GM18909 (cell line): ENCODE measurements at regions not wholly inside any gene's neighbourhood (a gene's known extent, or its start where the extent isn't known, plus 50 kb on each side); places are given as distances from the start of the nearest gene placed in this dataset.

Experiments used
- ATAC-seq: cut with Tn5 transposase; IDR thresholded peaks from one replicate; pipeline ENCODE4 v1.9.1; 2021; ENCODE audit warnings: mild to moderate bottlenecking; ENCODE audit not compliant: unreplicated experiment, poor library complexity

GRCh38 chr6:1482381-1483166 is 93.2 kb downstream of the FOXF2 start:
- ATAC-seq, result peak; percentile 72

- no peak for ATAC-seq
These were observed 96.3 kb downstream of the FOXF2 start for GRCh38 chr6:1485678-1486077.

DNA sequence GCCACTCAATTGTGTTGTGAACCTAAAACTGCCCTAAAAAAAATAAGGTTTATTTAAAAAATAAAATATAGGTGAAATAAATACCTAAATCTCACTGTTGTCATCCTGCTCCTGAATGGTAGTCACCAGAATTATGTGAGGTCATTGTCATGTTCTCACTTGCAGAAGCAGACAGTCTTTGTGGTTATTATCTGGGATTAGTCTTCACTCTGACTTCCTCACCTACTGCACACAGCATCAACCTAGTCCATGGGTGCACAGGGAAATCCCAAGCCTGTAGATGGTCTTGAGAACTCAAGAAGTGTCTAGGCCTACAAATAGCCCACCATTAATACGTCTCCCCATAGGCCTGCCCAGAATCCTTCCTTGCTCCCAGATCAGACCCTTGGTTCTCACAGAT is 97.0 kb downstream of the FOXF2 start:
- no peak for ATAC-seq

- no peak for ATAC-seq
These were observed 97.9 kb downstream of the FOXF2 start for GRCh38 chr6:1487239-1487638.

GRCh38 chr6:1491025-1491424 is 101.6 kb downstream of the FOXF2 start:
- ATAC-seq, result no peak

GRCh38 chr6:1491591-1492319 is 102.4 kb downstream of the FOXF2 start:
- no peak for ATAC-seq

DNA sequence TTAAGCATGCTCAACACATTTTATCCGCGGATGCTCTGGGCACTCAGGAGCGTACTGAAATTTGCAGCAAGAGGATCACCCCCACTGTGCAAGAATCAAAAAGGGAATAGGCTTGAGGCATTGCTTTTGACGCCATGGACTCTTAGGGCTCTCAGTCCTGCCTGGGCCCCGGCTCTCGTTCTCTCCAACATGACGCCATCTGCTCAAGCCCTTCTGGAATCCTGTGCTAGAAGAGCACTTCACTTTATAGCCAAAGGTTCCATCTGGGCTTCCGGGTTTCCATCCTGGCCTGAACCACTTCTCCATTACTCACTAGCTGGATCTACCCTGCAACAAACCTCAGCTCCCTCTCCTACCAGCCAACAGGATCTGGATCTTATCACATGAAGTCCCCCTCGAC is 105.3 kb downstream of the FOXF2 start:
- no peak for ATAC-seq

- ATAC-seq, result no peak
These were observed 106.0 kb downstream of the FOXF2 start for GRCh38 chr6:1495344-1495743.

- no peak for ATAC-seq
These were observed 106.7 kb downstream of the FOXF2 start for GRCh38 chr6:1496092-1496491.

GRCh38 chr6:1496836-1497760 is 107.7 kb downstream of the FOXF2 start:
- no peak for ATAC-seq

GRCh38 chr6:1497761-1498105 is 108.4 kb downstream of the FOXF2 start:
- ATAC-seq, result no peak

- no peak for ATAC-seq
These were observed 109.2 kb downstream of the FOXF2 start for GRCh38 chr6:1498491-1499113.

DNA sequence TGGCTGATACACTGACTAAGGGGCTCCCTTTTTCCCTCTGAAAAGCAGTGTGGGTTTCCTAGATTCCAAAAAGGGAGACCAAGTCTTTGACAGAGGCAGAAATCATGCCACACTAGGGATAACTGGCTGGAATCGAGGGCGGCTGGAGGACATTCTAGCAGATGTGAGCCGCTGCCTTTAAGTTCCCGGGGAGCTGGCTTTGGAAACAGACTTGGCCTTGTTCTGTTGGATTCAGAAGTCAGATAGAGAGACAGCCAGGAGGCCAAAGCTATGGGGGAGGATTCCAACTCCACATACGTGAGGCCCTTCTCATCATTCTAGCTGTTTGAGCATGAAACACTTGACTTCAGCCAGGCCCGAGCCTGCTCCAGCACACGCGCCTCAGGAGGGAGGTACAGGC is 109.9 kb upstream of the FOXC1 start:
- no peak for ATAC-seq

DNA sequence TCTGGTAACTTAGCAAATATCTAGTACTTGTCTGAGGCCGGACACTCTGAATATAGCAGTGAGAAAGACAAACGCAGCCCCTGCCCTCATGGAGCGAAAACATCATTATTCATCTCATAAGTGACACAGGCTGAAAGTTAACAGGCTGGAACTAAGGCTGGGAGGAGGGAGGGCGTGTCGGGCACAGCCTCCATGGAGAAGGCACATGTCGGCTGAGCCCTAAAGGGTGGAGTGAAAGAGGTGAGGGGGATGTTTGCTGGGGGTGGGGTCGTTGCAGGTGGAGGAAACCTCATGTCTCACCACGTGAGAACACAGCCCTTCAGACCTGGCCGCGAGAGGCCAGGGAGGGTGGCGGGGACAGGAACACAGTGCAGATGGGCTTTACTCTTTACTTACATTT is 108.8 kb upstream of the FOXC1 start:
- no peak for ATAC-seq

- ATAC-seq, result no peak
These were observed 107.7 kb upstream of the FOXC1 start for GRCh38 chr6:1502041-1502440.

DNA sequence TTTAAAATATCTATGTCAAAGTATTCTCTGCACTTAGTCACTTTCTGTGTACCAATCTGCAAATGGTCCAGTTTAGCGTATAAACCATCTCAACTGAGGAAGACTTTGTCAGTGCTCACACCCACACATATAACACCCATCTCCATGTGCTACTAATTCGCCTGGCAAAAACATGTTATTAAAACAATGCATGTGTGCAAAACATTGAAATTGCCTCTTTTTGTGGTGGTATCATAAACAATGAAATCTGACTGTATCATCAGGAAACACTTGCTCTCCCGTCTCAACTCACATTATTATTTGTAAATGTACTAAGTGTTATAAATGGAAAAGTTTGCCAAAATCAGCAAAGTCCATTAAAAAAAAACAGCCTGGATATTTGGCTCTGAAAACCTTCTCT is 105.9 kb upstream of the FOXC1 start:
- no peak for ATAC-seq

- no peak for ATAC-seq
These were observed 105.2 kb upstream of the FOXC1 start for GRCh38 chr6:1504465-1504864.

DNA sequence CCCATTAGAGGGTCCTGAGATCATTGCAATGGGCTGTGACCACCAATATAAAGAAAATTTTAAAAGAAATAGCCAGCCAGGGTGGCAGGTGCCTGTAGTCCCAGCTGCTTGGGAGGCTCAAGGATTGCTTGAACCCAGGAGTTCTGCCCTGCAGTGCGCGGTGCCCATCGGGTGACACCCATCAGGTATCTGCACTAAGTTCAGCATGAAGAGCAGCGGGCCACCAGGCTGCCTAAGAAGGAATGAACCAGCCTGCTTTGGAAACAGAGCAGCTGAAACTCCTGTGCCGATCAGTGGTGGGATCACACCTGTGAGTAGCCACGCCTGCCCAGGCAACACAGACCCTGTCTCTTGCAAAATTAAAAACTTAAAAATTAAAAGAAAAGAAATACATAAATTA is 102.5 kb upstream of the FOXC1 start:
- no peak for ATAC-seq

GRCh38 chr6:1509241-1509640 is 100.5 kb upstream of the FOXC1 start:
- ATAC-seq, result no peak

- no peak for ATAC-seq
These were observed 99.5 kb upstream of the FOXC1 start for GRCh38 chr6:1510239-1510638.
